ENCODE measurements at regions not wholly inside any gene's neighbourhood (a gene's known extent, or its start where the extent isn't known, plus 50 kb on each side); places are given as distances from the start of the nearest gene placed in this dataset.

DNA sequence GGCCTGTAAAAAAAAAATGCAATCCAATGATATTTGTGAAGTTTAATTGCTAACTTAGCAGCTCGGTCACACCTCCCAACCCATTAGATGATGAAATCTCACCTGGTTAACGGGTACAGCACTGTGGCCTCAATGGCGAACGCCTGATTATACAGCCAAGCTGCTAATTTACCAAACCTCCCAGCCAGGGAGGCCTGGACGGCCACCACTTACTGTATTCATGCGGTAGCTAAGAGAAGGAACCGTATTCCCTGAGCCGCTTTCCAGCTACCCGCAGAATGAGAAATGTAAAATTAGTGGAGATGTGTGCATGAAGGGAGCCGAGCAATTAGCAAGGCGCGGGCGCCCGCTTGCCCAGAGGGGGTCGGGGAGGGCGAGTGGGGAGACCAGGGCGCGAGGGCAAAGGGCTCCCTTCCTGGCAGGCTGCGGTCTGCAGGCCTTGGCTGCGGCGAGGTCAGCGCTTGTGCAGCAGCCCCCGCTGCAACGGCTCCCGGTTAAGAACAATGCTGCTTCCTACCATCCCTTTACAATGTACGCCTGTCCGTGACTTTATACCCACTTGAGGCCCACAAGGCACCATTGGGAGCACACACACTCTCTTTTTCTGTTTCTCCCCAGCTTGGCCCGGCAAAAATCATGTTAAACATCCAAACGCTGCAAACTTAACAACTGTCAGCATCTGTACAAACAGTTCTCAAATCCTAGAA is 70.4 kb upstream of the TBCA start:
- ChIA-PET CTCF (interaction anchor here (1.0 to 1.8 kb wide), 4 partner anchors 13 to 286 kb away, joined by 3 to 6 read pairs (median 4); no protein-coding TSS in a partner anchor), RAD21 (ENCODE audit: unreplicated experiment) (interaction anchor here (1.1 kb wide), 1 partner anchor 12 kb away, joined by 3 read pairs; no protein-coding TSS in a partner anchor), SMC1A (ENCODE audit: uncharacterized antibody, unreplicated experiment) (no interaction called here), POLR2A (no interaction called here)
- H3K4me1 ChIP-seq (ENCODE audit: control insufficient read depth, insufficient read depth, low read length): no peaks in the 10 kb centered on the region; the same call in 1 of the 2 replicates
- H2AFZ ChIP-seq (ENCODE audit: control insufficient read depth, low read depth, low read length): no peak overlapping the region
- intact Hi-C loops (cut with micrococcal nuclease; ENCODE audit: unreplicated experiment): no loop called here
- no peaks in the 10 kb centered on the region for H4K20me1 ChIP-seq (ENCODE audit: control insufficient read depth, insufficient read depth)
- H3K4me2 ChIP-seq (ENCODE audit: control insufficient read depth, insufficient read depth): no peak overlapping the region
- TF ChIP-seq ESRRA (IDR thresholded peaks at IDR 0.05; ENCODE audit: low read length) (no peak), KDM1A (IDR thresholded peaks at IDR 0.05; ENCODE audit: borderline replicate concordance) (no peak)
- TF ChIP-seq, protein P1, sequence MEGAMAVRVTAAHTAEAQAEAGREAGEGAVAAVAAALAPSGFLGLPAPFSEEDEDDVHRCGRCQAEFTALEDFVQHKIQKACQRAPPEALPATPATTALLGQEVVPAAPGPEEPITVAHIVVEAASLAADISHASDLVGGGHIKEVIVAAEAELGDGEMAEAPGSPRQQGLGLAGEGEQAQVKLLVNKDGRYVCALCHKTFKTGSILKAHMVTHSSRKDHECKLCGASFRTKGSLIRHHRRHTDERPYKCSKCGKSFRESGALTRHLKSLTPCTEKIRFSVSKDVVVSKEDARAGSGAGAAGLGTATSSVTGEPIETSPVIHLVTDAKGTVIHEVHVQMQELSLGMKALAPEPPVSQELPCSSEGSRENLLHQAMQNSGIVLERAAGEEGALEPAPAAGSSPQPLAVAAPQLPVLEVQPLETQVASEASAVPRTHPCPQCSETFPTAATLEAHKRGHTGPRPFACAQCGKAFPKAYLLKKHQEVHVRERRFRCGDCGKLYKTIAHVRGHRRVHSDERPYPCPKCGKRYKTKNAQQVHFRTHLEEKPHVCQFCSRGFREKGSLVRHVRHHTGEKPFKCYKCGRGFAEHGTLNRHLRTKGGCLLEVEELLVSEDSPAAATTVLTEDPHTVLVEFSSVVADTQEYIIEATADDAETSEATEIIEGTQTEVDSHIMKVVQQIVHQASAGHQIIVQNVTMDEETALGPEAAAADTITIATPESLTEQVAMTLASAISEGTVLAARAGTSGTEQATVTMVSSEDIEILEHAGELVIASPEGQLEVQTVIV (IDR thresholded peaks at IDR 0.05; ENCODE audit: borderline replicate concordance, partially characterized antibody): no peak
- H3K4me3 ChIP-seq: no peak overlapping the region
- no peak for DNase-seq (ENCODE audit: low read depth, low spot score)
- no TSS peak for BruUV-seq (replicated peaks)
- in situ Hi-C loops (cut with MboI): no loop called here
- no peak overlapping the region for H3K27ac ChIP-seq (ENCODE audit: control insufficient read depth, insufficient read depth)
- peaks cover 0 to 2% of the 10 kb centered on the region in 2 experiments; a peak in 2 of 4 replicates for H3K27me3 ChIP-seq (replicated peaks in 1 of 2; ENCODE audit: control insufficient read depth in 2 of 2, insufficient read depth in 2 of 2, low read length in 1 of 2)
- no peak for ATAC-seq
- H3K9me3 ChIP-seq (replicated peaks; ENCODE audit: control insufficient read depth, insufficient read depth, low read length): no peaks in the 10 kb centered on the region; the same call in 2 of the 3 replicates
- 66% methylated on average over 29 of the region's 29 CpGs for WGBS (ENCODE audit: insufficient coverage, insufficient replicate concordance, low lambda C conversion rate, missing lambda C conversion rate)
- no peaks in the 10 kb centered on the region for H3K79me2 ChIP-seq (ENCODE audit: control insufficient read depth, insufficient read depth, low read length)
- FAIRE-seq: no peak
- H3K36me3 ChIP-seq (ENCODE audit: control insufficient read depth in 2 of 2, insufficient read depth in 2 of 2, low read length in 1 of 2): no peaks in the 10 kb centered on the region
- H3K9ac ChIP-seq (ENCODE audit: control insufficient read depth, insufficient read depth, low read length): no peak overlapping the region
